ENCODE measurements at regions not wholly inside any gene's neighbourhood (a gene's known extent, or its start where the extent isn't known, plus 50 kb on each side); places are given as distances from the start of the nearest gene placed in this dataset.

DNA sequence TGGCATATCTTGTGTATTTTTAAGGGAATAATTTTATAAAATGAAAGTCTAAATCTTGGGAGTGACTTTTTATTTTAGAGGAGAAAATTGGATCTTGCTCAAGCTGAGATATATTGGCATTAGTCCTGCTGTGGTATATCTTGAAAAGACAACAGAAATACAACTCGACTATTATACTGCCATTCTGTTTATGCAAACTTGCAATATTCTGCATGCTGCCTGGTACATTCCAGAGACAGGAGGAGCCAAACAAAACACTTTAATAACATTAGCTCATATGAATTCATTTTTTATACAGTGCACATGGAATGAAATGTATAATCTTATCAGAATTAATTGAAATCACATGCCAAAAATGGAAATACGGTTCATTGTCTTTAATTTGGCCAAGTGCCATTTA lies 176.0 kb upstream of the NRIP1 start:
- no peak overlapping the region for H2BK120ac ChIP-seq (ENCODE audit: low read depth, low read length)
- no peaks in the 10 kb centered on the region for H3K36me3 ChIP-seq (replicated peaks in 1 of 2; ENCODE audit: control insufficient read depth in 2 of 2, insufficient read depth in 2 of 2, low read length in 2 of 2)
- H4K8ac ChIP-seq (ENCODE audit: low read depth, low read length), result no peak overlapping the region
- no peaks in the 10 kb centered on the region for H3K27me3 ChIP-seq (ENCODE audit: control insufficient read depth in 3 of 3, insufficient read depth in 3 of 3, low read depth in 1 of 3, low read length in 3 of 3)
- no peak overlapping the region for H3K9ac ChIP-seq (ENCODE audit: low read depth, low read length, poor library complexity)
- H3K79me1 ChIP-seq (ENCODE audit: low read depth, low read length), result no peaks in the 10 kb centered on the region
- H3K4me3 ChIP-seq (ENCODE audit: low read length in 2 of 2), result no peak overlapping the region
- no peak overlapping the region for H2BK12ac ChIP-seq (ENCODE audit: low read length)
- no peak overlapping the region for H2AFZ ChIP-seq (ENCODE audit: low read length)
- no peak overlapping the region for H3K14ac ChIP-seq (ENCODE audit: low read length)
- no peak overlapping the region for H3K27ac ChIP-seq (replicated peaks; ENCODE audit: low read length)
- peaks cover 8 to 18% of the 10 kb centered on the region in 2 donors for H3K4me1 ChIP-seq (ENCODE audit: control insufficient read depth in 2 of 2, insufficient read depth in 1 of 2, low read depth in 1 of 2, low read length in 2 of 2)
- DNase-seq (ENCODE audit: low spot score), result no peak
- no peak overlapping the region for H2BK15ac ChIP-seq (ENCODE audit: low read length)
- no peak overlapping the region for H4K91ac ChIP-seq (ENCODE audit: low read depth, low read length, poor library complexity)
- no peak overlapping the region for H3K23ac ChIP-seq (ENCODE audit: low read depth, low read length, poor library complexity)
- no peak overlapping the region for H3K4me2 ChIP-seq (ENCODE audit: insufficient read depth, low read length, poor library complexity, severe bottlenecking)
- no peak overlapping the region for H2AK5ac ChIP-seq (ENCODE audit: low read depth, low read length)
- no CpG with 5 or more reads among the region's 2 CpGs for WGBS, 2 donors (ENCODE audit: extremely low coverage in 2 of 2, insufficient read length in 2 of 2, insufficient replicate concordance in 1 of 2)
- H2BK5ac ChIP-seq (ENCODE audit: low read length), result no peak overlapping the region
- no peak overlapping the region for H3K18ac ChIP-seq (ENCODE audit: low read length)
- no peak overlapping the region for H3K4ac ChIP-seq (ENCODE audit: low read length)
- peaks cover 2 to 5% of the 10 kb centered on the region in 2 donors for H3K9me3 ChIP-seq (replicated peaks in 1 of 2; ENCODE audit: control insufficient read depth in 2 of 2, insufficient read depth in 1 of 2, low read depth in 1 of 2, low read length in 2 of 2)

- Histone ChIP-seq H3K9me3 (replicated peaks in 1 of 2; ENCODE audit: control insufficient read depth in 2 of 2, insufficient read depth in 1 of 2, low read depth in 1 of 2, low read length in 2 of 2) (peaks cover 2 to 5% of the 10 kb centered on the region in 2 donors), H3K79me1 (ENCODE audit: low read depth, low read length) (no peaks in the 10 kb centered on the region), H2BK15ac (ENCODE audit: low read length) (no peak overlapping the region), H4K91ac (ENCODE audit: low read depth, low read length, poor library complexity) (no peak overlapping the region), H3K4me3 (ENCODE audit: low read length in 2 of 2) (no peak overlapping the region), H2BK5ac (ENCODE audit: low read length) (no peak overlapping the region), H3K9ac (ENCODE audit: low read depth, low read length, poor library complexity) (no peak overlapping the region), H3K27ac (replicated peaks; ENCODE audit: low read length) (no peak overlapping the region), H3K4ac (ENCODE audit: low read length) (no peak overlapping the region), H3K18ac (ENCODE audit: low read length) (no peak overlapping the region), H2BK120ac (ENCODE audit: low read depth, low read length) (no peak overlapping the region), H3K4me2 (ENCODE audit: insufficient read depth, low read length, poor library complexity, severe bottlenecking) (no peak overlapping the region), H2AFZ (ENCODE audit: low read length) (peak overlapping the region; percentile 14), H4K8ac (ENCODE audit: low read depth, low read length) (no peak overlapping the region), H3K4me1 (ENCODE audit: control insufficient read depth in 2 of 2, insufficient read depth in 1 of 2, low read depth in 1 of 2, low read length in 2 of 2) (peaks cover 10 to 27% of the 10 kb centered on the region in 2 donors), H3K23ac (ENCODE audit: low read depth, low read length, poor library complexity) (no peak overlapping the region), H2AK5ac (ENCODE audit: low read depth, low read length) (no peak overlapping the region), H2BK12ac (ENCODE audit: low read length) (no peak overlapping the region), H3K14ac (ENCODE audit: low read length) (no peak overlapping the region), H3K27me3 (ENCODE audit: control insufficient read depth in 3 of 3, insufficient read depth in 3 of 3, low read depth in 1 of 3, low read length in 3 of 3) (no peaks in the 10 kb centered on the region), H3K36me3 (replicated peaks in 1 of 2; ENCODE audit: control insufficient read depth in 2 of 2, insufficient read depth in 2 of 2, low read length in 2 of 2) (no peaks in the 10 kb centered on the region)
- no peak for DNase-seq (ENCODE audit: low spot score)
- WGBS, 2 donors (ENCODE audit: extremely low coverage in 2 of 2, insufficient read length in 2 of 2, insufficient replicate concordance in 1 of 2), result no CpG with 5 or more reads among the region's 2 CpGs
Observed at GRCh38 chr21:15241997-15242736, 177.4 kb upstream of the NRIP1 start.

- Histone ChIP-seq H3K27me3 (ENCODE audit: control insufficient read depth in 3 of 3, insufficient read depth in 3 of 3, low read depth in 1 of 3, low read length in 3 of 3) (no peaks in the 10 kb centered on the region), H3K18ac (ENCODE audit: low read length) (no peak overlapping the region), H3K9ac (ENCODE audit: low read depth, low read length, poor library complexity) (no peak overlapping the region), H2AK5ac (ENCODE audit: low read depth, low read length) (no peak overlapping the region), H4K8ac (ENCODE audit: low read depth, low read length) (no peak overlapping the region), H2BK12ac (ENCODE audit: low read length) (no peak overlapping the region), H2BK5ac (ENCODE audit: low read length) (no peak overlapping the region), H2BK120ac (ENCODE audit: low read depth, low read length) (no peak overlapping the region), H3K4me2 (ENCODE audit: insufficient read depth, low read length, poor library complexity, severe bottlenecking) (no peak overlapping the region), H3K79me1 (ENCODE audit: low read depth, low read length) (no peaks in the 10 kb centered on the region), H3K4me1 (ENCODE audit: control insufficient read depth in 2 of 2, insufficient read depth in 1 of 2, low read depth in 1 of 2, low read length in 2 of 2) (peaks cover 8 to 27% of the 10 kb centered on the region in 2 donors), H3K36me3 (replicated peaks in 1 of 2; ENCODE audit: control insufficient read depth in 2 of 2, insufficient read depth in 2 of 2, low read length in 2 of 2) (no peaks in the 10 kb centered on the region), H2BK15ac (ENCODE audit: low read length) (no peak overlapping the region), H3K27ac (replicated peaks; ENCODE audit: low read length) (no peak overlapping the region), H3K23ac (ENCODE audit: low read depth, low read length, poor library complexity) (no peak overlapping the region), H3K14ac (ENCODE audit: low read length) (no peak overlapping the region), H3K4ac (ENCODE audit: low read length) (no peak overlapping the region), H3K9me3 (replicated peaks in 1 of 2; ENCODE audit: control insufficient read depth in 2 of 2, insufficient read depth in 1 of 2, low read depth in 1 of 2, low read length in 2 of 2) (peaks cover 0 to 5% of the 10 kb centered on the region in 2 donors), H2AFZ (ENCODE audit: low read length) (no peak overlapping the region), H3K4me3 (ENCODE audit: low read length in 2 of 2) (no peak overlapping the region), H4K91ac (ENCODE audit: low read depth, low read length, poor library complexity) (no peak overlapping the region)
- no peak for DNase-seq (ENCODE audit: low spot score)
Observed at GRCh38 chr21:15242906-15243305, 178.1 kb upstream of the NRIP1 start.

GRCh38 chr21:15243406-15243805 lies 178.6 kb upstream of the NRIP1 start:
- no peak for DNase-seq (ENCODE audit: low spot score)
- H3K4ac ChIP-seq (ENCODE audit: low read length), result no peak overlapping the region
- no peak overlapping the region for H3K4me2 ChIP-seq (ENCODE audit: insufficient read depth, low read length, poor library complexity, severe bottlenecking)
- no peak overlapping the region for H2BK5ac ChIP-seq (ENCODE audit: low read length)
- H3K27me3 ChIP-seq (ENCODE audit: control insufficient read depth in 3 of 3, insufficient read depth in 3 of 3, low read depth in 1 of 3, low read length in 3 of 3), result no peaks in the 10 kb centered on the region
- no peak overlapping the region for H3K4me3 ChIP-seq (ENCODE audit: low read length in 2 of 2)
- no peak overlapping the region for H3K27ac ChIP-seq (replicated peaks; ENCODE audit: low read length)
- H4K91ac ChIP-seq (ENCODE audit: low read depth, low read length, poor library complexity), result no peak overlapping the region
- no CpG with 5 or more reads among the region's 6 CpGs for WGBS, 2 donors (ENCODE audit: extremely low coverage in 2 of 2, insufficient read length in 2 of 2, insufficient replicate concordance in 1 of 2)
- no peak overlapping the region for H3K14ac ChIP-seq (ENCODE audit: low read length)
- peaks cover 0 to 5% of the 10 kb centered on the region in 2 donors for H3K9me3 ChIP-seq (replicated peaks in 1 of 2; ENCODE audit: control insufficient read depth in 2 of 2, insufficient read depth in 1 of 2, low read depth in 1 of 2, low read length in 2 of 2)
- no peak overlapping the region for H2BK120ac ChIP-seq (ENCODE audit: low read depth, low read length)
- no peak overlapping the region for H3K9ac ChIP-seq (ENCODE audit: low read depth, low read length, poor library complexity)
- no peak overlapping the region for H2AK5ac ChIP-seq (ENCODE audit: low read depth, low read length)
- H3K18ac ChIP-seq (ENCODE audit: low read length), result no peak overlapping the region
- H2BK12ac ChIP-seq (ENCODE audit: low read length), result no peak overlapping the region
- H3K36me3 ChIP-seq (replicated peaks in 1 of 2; ENCODE audit: control insufficient read depth in 2 of 2, insufficient read depth in 2 of 2, low read length in 2 of 2), result no peaks in the 10 kb centered on the region
- no peaks in the 10 kb centered on the region for H3K79me1 ChIP-seq (ENCODE audit: low read depth, low read length)
- no peak overlapping the region for H3K23ac ChIP-seq (ENCODE audit: low read depth, low read length, poor library complexity)
- H4K8ac ChIP-seq (ENCODE audit: low read depth, low read length), result no peak overlapping the region
- no peak overlapping the region for H2BK15ac ChIP-seq (ENCODE audit: low read length)
- H3K4me1 ChIP-seq (ENCODE audit: control insufficient read depth in 2 of 2, insufficient read depth in 1 of 2, low read depth in 1 of 2, low read length in 2 of 2), result peaks cover 8 to 27% of the 10 kb centered on the region in 2 donors
- no peak overlapping the region for H2AFZ ChIP-seq (ENCODE audit: low read length)
